Fibroblast of pulmonary artery (primary cell): ENCODE measurements at regions not wholly inside any gene's neighbourhood (a gene's known extent, or its start where the extent isn't known, plus 50 kb on each side); places are given as distances from the start of the nearest gene placed in this dataset.

ENCODE experiments used
- DNase-seq: peaks from one replicate; pipeline ENCODE4 v3.0.0-alpha.2; 2010; ENCODE audit warnings: low read depth
- H3K4me3 ChIP-seq: replicated peaks from 2 replicates; pipeline ENCODE4 v1.5.1; 2011; ENCODE audit warnings: low read depth, mild to moderate bottlenecking, control low read depth, low read length, moderate library complexity
- TF ChIP-seq, protein P1 (sequence below): IDR thresholded peaks from 2 replicates; pipeline ENCODE4 v1.5.1; 2011; ENCODE audit warnings: mild to moderate bottlenecking, control low read depth, low read length, inconsistent platforms; ENCODE audit errors: missing control alignments

- DNase-seq, result no peak
- TF ChIP-seq, protein P1, sequence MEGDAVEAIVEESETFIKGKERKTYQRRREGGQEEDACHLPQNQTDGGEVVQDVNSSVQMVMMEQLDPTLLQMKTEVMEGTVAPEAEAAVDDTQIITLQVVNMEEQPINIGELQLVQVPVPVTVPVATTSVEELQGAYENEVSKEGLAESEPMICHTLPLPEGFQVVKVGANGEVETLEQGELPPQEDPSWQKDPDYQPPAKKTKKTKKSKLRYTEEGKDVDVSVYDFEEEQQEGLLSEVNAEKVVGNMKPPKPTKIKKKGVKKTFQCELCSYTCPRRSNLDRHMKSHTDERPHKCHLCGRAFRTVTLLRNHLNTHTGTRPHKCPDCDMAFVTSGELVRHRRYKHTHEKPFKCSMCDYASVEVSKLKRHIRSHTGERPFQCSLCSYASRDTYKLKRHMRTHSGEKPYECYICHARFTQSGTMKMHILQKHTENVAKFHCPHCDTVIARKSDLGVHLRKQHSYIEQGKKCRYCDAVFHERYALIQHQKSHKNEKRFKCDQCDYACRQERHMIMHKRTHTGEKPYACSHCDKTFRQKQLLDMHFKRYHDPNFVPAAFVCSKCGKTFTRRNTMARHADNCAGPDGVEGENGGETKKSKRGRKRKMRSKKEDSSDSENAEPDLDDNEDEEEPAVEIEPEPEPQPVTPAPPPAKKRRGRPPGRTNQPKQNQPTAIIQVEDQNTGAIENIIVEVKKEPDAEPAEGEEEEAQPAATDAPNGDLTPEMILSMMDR, result no peak
- no peak overlapping the region for H3K4me3 ChIP-seq
Measured at GRCh38 chr14:37791384-37792036, 196.1 kb downstream of the TTC6 start.

DNA sequence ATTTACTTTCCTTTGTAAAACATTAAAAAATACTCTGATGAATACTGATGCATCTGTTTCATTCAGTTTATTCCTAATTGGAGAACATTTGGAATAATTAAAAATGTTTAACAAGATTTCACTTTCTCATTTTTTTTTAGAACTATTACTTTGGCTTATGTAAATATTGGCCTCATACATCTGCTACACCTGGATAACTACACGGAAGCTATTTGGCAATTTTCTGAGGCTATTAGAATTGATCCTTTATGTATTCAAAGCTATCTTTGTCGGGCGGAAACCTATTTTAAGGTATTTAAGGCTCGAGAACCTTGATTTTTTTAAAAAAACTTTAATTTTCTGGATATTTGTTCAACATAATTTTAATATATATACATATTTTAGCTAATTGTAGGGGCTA is 196.7 kb downstream of the TTC6 start:
- TF ChIP-seq, protein P1, result no peak
- DNase-seq, result no peak
- no peak overlapping the region for H3K4me3 ChIP-seq

- H3K4me3 ChIP-seq, result no peak overlapping the region
- no peak for DNase-seq
- TF ChIP-seq, protein P1, result no peak
Measured at GRCh38 chr14:37796703-37797416, 201.4 kb downstream of the TTC6 start.

GRCh38 chr14:37797675-37798074 is 202.2 kb downstream of the TTC6 start:
- no peak for DNase-seq
- no peak overlapping the region for H3K4me3 ChIP-seq

GRCh38 chr14:37807722-37808121 is 212.3 kb downstream of the TTC6 start:
- TF ChIP-seq, protein P1, result no peak
- DNase-seq, result no peak
- no peak overlapping the region for H3K4me3 ChIP-seq

More at GRCh38 chr14:37797675-37798074, 202.2 kb downstream of the TTC6 start:
- TF ChIP-seq, protein P1, result no peak

GRCh38 chr14:37810094-37810801 is 214.8 kb downstream of the TTC6 start:
- DNase-seq, result no peak
- TF ChIP-seq, protein P1, result no peak
- H3K4me3 ChIP-seq, result no peak overlapping the region
